ENCODE measurements at regions not wholly inside any gene's neighbourhood (a gene's known extent, or its start where the extent isn't known, plus 50 kb on each side); places are given as distances from the start of the nearest gene placed in this dataset.

GRCh38 chr1:244236721-244237120 is 185.6 kb downstream of the ZBTB18 start:
- H3K9me3 ChIP-seq: no peaks in the 10 kb centered on the region
- H3K27me3 ChIP-seq: no peaks in the 10 kb centered on the region
- intact Hi-C loops (cut with DNase I): no loop called here
- H3K4me1 ChIP-seq: peaks cover 3% of the 10 kb centered on the region
- no peak for DNase-seq (ENCODE audit: extremely low spot score in 2 of 2)
- no peaks in the 10 kb centered on the region for H3K36me3 ChIP-seq
- TF ChIP-seq, protein P1, sequence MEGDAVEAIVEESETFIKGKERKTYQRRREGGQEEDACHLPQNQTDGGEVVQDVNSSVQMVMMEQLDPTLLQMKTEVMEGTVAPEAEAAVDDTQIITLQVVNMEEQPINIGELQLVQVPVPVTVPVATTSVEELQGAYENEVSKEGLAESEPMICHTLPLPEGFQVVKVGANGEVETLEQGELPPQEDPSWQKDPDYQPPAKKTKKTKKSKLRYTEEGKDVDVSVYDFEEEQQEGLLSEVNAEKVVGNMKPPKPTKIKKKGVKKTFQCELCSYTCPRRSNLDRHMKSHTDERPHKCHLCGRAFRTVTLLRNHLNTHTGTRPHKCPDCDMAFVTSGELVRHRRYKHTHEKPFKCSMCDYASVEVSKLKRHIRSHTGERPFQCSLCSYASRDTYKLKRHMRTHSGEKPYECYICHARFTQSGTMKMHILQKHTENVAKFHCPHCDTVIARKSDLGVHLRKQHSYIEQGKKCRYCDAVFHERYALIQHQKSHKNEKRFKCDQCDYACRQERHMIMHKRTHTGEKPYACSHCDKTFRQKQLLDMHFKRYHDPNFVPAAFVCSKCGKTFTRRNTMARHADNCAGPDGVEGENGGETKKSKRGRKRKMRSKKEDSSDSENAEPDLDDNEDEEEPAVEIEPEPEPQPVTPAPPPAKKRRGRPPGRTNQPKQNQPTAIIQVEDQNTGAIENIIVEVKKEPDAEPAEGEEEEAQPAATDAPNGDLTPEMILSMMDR (IDR thresholded peaks at IDR 0.05): no peak
- no peak for TF ChIP-seq POLR2AphosphoS5 (IDR thresholded peaks at IDR 0.05; ENCODE audit: insufficient read depth in 1 of 2, low read depth in 1 of 2)
- TF ChIP-seq POLR2A (IDR thresholded peaks at IDR 0.05): no peak
- no peak overlapping the region for H3K4me3 ChIP-seq
- H3K27ac ChIP-seq: no peak overlapping the region

DNA sequence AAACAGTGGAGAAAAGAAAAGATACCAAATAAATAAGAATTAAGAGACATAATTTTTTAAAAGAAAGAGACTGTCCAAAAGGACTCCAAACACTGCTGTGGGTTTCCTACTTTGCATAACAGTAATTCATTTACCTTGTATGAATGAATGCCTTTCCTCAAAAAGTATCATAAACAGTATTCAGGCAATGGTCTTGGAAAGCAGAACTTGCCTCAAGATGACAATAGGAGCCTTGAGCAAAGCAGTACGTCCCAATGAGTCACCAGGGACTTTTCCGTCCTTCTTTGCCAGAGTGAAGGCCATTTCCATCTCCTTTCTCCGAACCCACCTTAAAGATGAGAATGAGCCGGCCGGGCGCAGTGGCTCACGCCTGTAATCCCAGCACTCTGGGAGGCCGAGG is 186.4 kb downstream of the ZBTB18 start:
- Histone ChIP-seq H3K27me3 (no peaks in the 10 kb centered on the region), H3K36me3 (no peaks in the 10 kb centered on the region), H3K4me1 (no peaks in the 10 kb centered on the region), H3K9me3 (no peaks in the 10 kb centered on the region), H3K27ac (no peak overlapping the region), H3K4me3 (no peak overlapping the region)
- DNase-seq (ENCODE audit: extremely low spot score in 2 of 2): no peak
- intact Hi-C loops (cut with DNase I): no loop called here
- TF ChIP-seq POLR2AphosphoS5 (IDR thresholded peaks at IDR 0.05; ENCODE audit: insufficient read depth in 1 of 2, low read depth in 1 of 2) (no peak), POLR2A (IDR thresholded peaks at IDR 0.05) (no peak)
- TF ChIP-seq, protein P1 (IDR thresholded peaks at IDR 0.05): no peak

GRCh38 chr1:244239261-244239770 is 188.2 kb downstream of the ZBTB18 start:
- Histone ChIP-seq H3K9me3 (no peaks in the 10 kb centered on the region), H3K36me3 (no peaks in the 10 kb centered on the region), H3K4me1 (no peaks in the 10 kb centered on the region), H3K4me3 (no peak overlapping the region), H3K27me3 (no peaks in the 10 kb centered on the region), H3K27ac (no peak overlapping the region)
- intact Hi-C loops (cut with DNase I): no loop called here
- no peak for DNase-seq (ENCODE audit: extremely low spot score in 2 of 2)
- TF ChIP-seq, protein P1 (IDR thresholded peaks at IDR 0.05): no peak
- TF ChIP-seq POLR2A (IDR thresholded peaks at IDR 0.05) (no peak), POLR2AphosphoS5 (IDR thresholded peaks at IDR 0.05; ENCODE audit: insufficient read depth in 1 of 2, low read depth in 1 of 2) (no peak)

DNA sequence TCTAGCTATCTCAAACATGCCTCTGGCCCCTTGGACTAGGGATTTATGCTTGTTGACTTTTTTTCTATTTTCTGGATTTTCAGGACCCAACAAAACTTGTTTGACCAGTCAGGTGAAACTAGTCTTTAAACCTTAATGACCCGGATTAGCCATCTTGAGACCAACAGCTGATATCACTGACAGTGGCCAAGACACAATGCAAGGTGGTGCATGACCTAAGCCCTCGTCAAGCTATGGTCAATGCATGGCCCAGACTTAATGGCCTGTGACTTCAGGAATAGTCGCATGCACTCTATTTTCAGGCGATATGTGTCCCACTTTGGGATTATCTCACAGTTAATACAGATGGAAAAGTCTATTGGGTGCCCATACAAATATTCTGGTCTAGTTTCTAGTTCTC is 190.4 kb downstream of the ZBTB18 start:
- H3K9me3 ChIP-seq: no peaks in the 10 kb centered on the region
- intact Hi-C loops (cut with DNase I): no loop called here
- no peaks in the 10 kb centered on the region for H3K36me3 ChIP-seq
- TF ChIP-seq POLR2AphosphoS5 (IDR thresholded peaks at IDR 0.05; ENCODE audit: insufficient read depth in 1 of 2, low read depth in 1 of 2): no peak
- TF ChIP-seq, protein P1 (IDR thresholded peaks at IDR 0.05): no peak
- no peak for TF ChIP-seq POLR2A (IDR thresholded peaks at IDR 0.05)
- H3K4me1 ChIP-seq: no peaks in the 10 kb centered on the region
- H3K4me3 ChIP-seq: no peak overlapping the region
- H3K27me3 ChIP-seq: no peaks in the 10 kb centered on the region
- no peak overlapping the region for H3K27ac ChIP-seq
- no peak for DNase-seq (ENCODE audit: extremely low spot score in 2 of 2)

- Histone ChIP-seq H3K4me1 (no peaks in the 10 kb centered on the region), H3K9me3 (no peaks in the 10 kb centered on the region), H3K27ac (no peak overlapping the region), H3K36me3 (no peaks in the 10 kb centered on the region), H3K27me3 (no peaks in the 10 kb centered on the region), H3K4me3 (no peak overlapping the region)
- TF ChIP-seq, protein P1 (IDR thresholded peaks at IDR 0.05): no peak
- no peak for TF ChIP-seq POLR2A (IDR thresholded peaks at IDR 0.05)
- no peak for TF ChIP-seq POLR2AphosphoS5 (IDR thresholded peaks at IDR 0.05; ENCODE audit: insufficient read depth in 1 of 2, low read depth in 1 of 2)
- intact Hi-C loops (cut with DNase I): no loop called here
- DNase-seq (ENCODE audit: extremely low spot score in 2 of 2): no peak
These were observed 191.4 kb downstream of the ZBTB18 start for GRCh38 chr1:244242446-244242845.

Measured in vagina (tissue), 2 donors.